GM12878 (cell line): ENCODE measurements at regions not wholly inside any gene's neighbourhood (a gene's known extent, or its start where the extent isn't known, plus 50 kb on each side); places are given as distances from the start of the nearest gene placed in this dataset.

Experiments used
- ATAC-seq: fragments of 200-7000 bp; cut with Tn5 transposase; 3 replicates; pipeline ENCODE4 v1.9.1; 2020; ENCODE audit warnings: mild to moderate bottlenecking, moderate library complexity
- BruUV-seq: library from RNA; stranded (reverse); fragments of 400-500 nt; replicated peaks from 2 replicates; lab custom pipeline; 2021; lab: Mats Ljungman, UMichigan
- CTCF ChIA-PET: fragments of 300-600 bp; sonication (Branson Sonifier 250); formaldehyde crosslinking; extraction: SDS; loops from one replicate; lab custom pipeline; 2021; ENCODE audit warnings: inconsistent platforms; lab: Yijun Ruan, JAX
- POLR2A ChIA-PET: fragments of 350-600 bp; formaldehyde crosslinking; extraction: SDS; loops from one replicate; lab custom pipeline; 2021; ENCODE audit warnings: inconsistent platforms; lab: Charles Lee
- RAD21 ChIA-PET: fragments of 300-600 bp; sonication (Branson Sonifier 250); formaldehyde crosslinking; loops from one replicate; lab custom pipeline; 2023; ENCODE audit warnings: antibody characterized with exemption; ENCODE audit not compliant: unreplicated experiment; lab: Charles Lee
- SMC1A ChIA-PET: fragments of 300-600 bp; sonication (Branson Sonifier 250); formaldehyde crosslinking; loops from one replicate; lab custom pipeline; 2023; ENCODE audit not compliant: unreplicated experiment, uncharacterized antibody; lab: Charles Lee
- DNase-seq: peaks from one replicate; pipeline ENCODE4 v3.0.0-alpha.2; 2011; ENCODE audit warnings: low read depth, low spot score
- FAIRE-seq: peaks from 3 replicates; lab custom pipeline; 2011; peaks lifted over from hg19 to GRCh38; lab: Jason Lieb, UNC
- H2AFZ ChIP-seq: 2 replicates; pipeline ENCODE4 v1.6.0; 2011; ENCODE audit warnings: low read depth, low read length, control low read depth; ENCODE audit not compliant: control insufficient read depth
- H3K27ac ChIP-seq: 2 replicates; pipeline ENCODE4 v1.5.1; 2011; ENCODE audit warnings: control low read depth; ENCODE audit not compliant: control insufficient read depth, insufficient read depth
- H3K27me3 ChIP-seq, 2 experiments: replicated peaks in 1 of 2; 2 replicates each; pipeline versions ENCODE4 v1.6.0 to v1.6.1; 2011; ENCODE audit warnings: low read length in 1 of 2; ENCODE audit not compliant: control insufficient read depth in 2 of 2, insufficient read depth in 2 of 2
- H3K36me3 ChIP-seq, 2 experiments: 2 replicates each; pipeline ENCODE4 v1.5.1; 2011; ENCODE audit warnings: low read length in 1 of 2; ENCODE audit not compliant: control insufficient read depth in 2 of 2, insufficient read depth in 2 of 2
- H3K4me1 ChIP-seq: 2 replicates; pipeline ENCODE4 v1.6.1; 2011; ENCODE audit warnings: mild to moderate bottlenecking, low read length, moderate library complexity, mixed read lengths; ENCODE audit not compliant: control insufficient read depth, insufficient read depth
- H3K4me2 ChIP-seq: 2 replicates; pipeline ENCODE4 v1.6.0; 2011; ENCODE audit warnings: control low read depth; ENCODE audit not compliant: control insufficient read depth, insufficient read depth
- H3K4me3 ChIP-seq: fragments of 200-600 bp; sonication (generic); 2 replicates; pipeline ENCODE4 v1.5.1; 2016
- H3K79me2 ChIP-seq: 2 replicates; pipeline ENCODE4 v1.6.0; 2011; ENCODE audit warnings: low read length; ENCODE audit not compliant: control insufficient read depth, insufficient read depth
- H3K9ac ChIP-seq: 2 replicates; pipeline ENCODE4 v1.8.0; 2011; ENCODE audit warnings: low read length, control low read depth, mixed read lengths; ENCODE audit not compliant: control insufficient read depth, insufficient read depth
- H3K9me3 ChIP-seq: replicated peaks from 3 replicates; pipeline ENCODE4 v1.5.1; 2011; ENCODE audit warnings: mild to moderate bottlenecking, low read length; ENCODE audit not compliant: control insufficient read depth, insufficient read depth
- H4K20me1 ChIP-seq: 2 replicates; pipeline ENCODE4 v1.6.0; 2011; ENCODE audit not compliant: control insufficient read depth, insufficient read depth
- CEBPB ChIP-seq, 2 experiments: fragments of 150-350 bp in 1 of 2; IDR thresholded peaks; 2 replicates each; pipeline ENCODE4 v1.6.1; 2012 to 2014; ENCODE audit warnings: low read depth in 2 of 2, low read length in 2 of 2, borderline replicate concordance in 1 of 2, inconsistent platforms in 1 of 2
- EZH2 ChIP-seq: IDR thresholded peaks from 2 replicates; pipeline ENCODE4 v1.6.1; 2012; ENCODE audit warnings: low read depth, mild to moderate bottlenecking, control low read depth, inconsistent platforms, low read length, borderline replicate concordance; ENCODE audit not compliant: control insufficient read depth
- FOS ChIP-seq: IDR thresholded peaks from 3 replicates; pipeline ENCODE4 v1.6.1; 2011; ENCODE audit warnings: borderline replicate concordance; ENCODE audit not compliant: insufficient read length; ENCODE audit errors: extremely low read depth
- GABPA ChIP-seq: IDR thresholded peaks from 2 replicates; pipeline ENCODE4 v1.6.1; 2014; ENCODE audit warnings: antibody characterized with exemption, low read depth, mild to moderate bottlenecking, inconsistent platforms
- NFYA ChIP-seq: IDR thresholded peaks from 2 replicates; pipeline ENCODE4 v1.6.1; 2011; ENCODE audit warnings: low read depth, mild to moderate bottlenecking, low read length, improper control_type of control experiment, borderline replicate concordance
- POLR2AphosphoS5 ChIP-seq: IDR thresholded peaks from 2 replicates; pipeline ENCODE4 v1.6.1; 2011; ENCODE audit warnings: mild to moderate bottlenecking, low read length, inconsistent platforms
- WGBS: methylation state at CpG from one replicate; pipeline ENCODE4 v1.1.6; 2016; ENCODE audit warnings: low lambda C conversion rate; ENCODE audit not compliant: insufficient replicate concordance, insufficient coverage; ENCODE audit errors: missing lambda C conversion rate; 5-methylcytosine and 5-hydroxymethylcytosine counted together
- in situ Hi-C: fragments of 300-500 bp; cut with MboI; formaldehyde crosslinking; loops from 9 replicates; pipeline ENCODE4 v1.14.3; 2018; ENCODE audit warnings: mixed read lengths
- intact Hi-C: fragments of 100-400 bp; cut with micrococcal nuclease; formaldehyde crosslinking; loops from one replicate; pipeline ENCODE4 v1.14.2; 2022; ENCODE audit not compliant: unreplicated experiment
- TF ChIP-seq, protein P1 (sequence below): fragments of 450-650 bp; formaldehyde crosslinking; IDR thresholded peaks from 2 replicates; pipeline ENCODE4 v1.4.0; 2022; ENCODE audit warnings: mild to moderate bottlenecking, moderate library complexity
- TF ChIP-seq, protein P2 (sequence below): fragments of 450-650 bp; IDR thresholded peaks from 2 replicates; pipeline ENCODE4 v1.6.1; 2014; ENCODE audit warnings: mild to moderate bottlenecking

DNA sequence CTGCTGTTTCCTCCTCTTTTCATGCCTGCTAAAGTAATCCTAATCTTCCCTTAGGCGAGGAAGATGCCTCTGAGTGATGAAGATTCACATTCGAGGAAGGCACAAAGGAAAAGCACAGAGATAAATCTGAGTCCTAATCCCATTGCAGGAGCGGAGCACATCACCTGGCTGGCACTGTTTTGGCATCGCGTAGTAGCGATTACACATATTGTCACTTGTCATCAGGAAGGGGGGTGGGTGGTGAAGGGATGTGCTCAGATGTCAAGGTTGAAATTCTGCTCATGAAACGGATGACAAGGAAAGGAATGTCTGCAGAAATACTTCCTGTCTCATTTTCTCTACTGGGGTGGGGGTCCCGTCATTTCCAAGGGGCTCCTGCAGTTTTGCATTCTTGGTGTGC is 363.1 kb upstream of the EEF2KMT start:
- no TSS peak for BruUV-seq
- no peaks in the 10 kb centered on the region for H3K79me2 ChIP-seq
- POLR2A ChIA-PET: interaction anchor here (0.6 kb wide), 1 partner anchor 28 kb away, joined by 3 read pairs; no protein-coding TSS in a partner anchor
- H3K4me1 ChIP-seq: no peaks in the 10 kb centered on the region
- no peak overlapping the region for H3K9ac ChIP-seq
- no peak overlapping the region for H2AFZ ChIP-seq
- H3K27me3 ChIP-seq: no peaks in the 10 kb centered on the region
- SMC1A ChIA-PET: no interaction called here
- CTCF ChIA-PET: no interaction called here
- in situ Hi-C loops: no loop called here
- no peak for TF ChIP-seq POLR2AphosphoS5
- TF ChIP-seq, protein P1, sequence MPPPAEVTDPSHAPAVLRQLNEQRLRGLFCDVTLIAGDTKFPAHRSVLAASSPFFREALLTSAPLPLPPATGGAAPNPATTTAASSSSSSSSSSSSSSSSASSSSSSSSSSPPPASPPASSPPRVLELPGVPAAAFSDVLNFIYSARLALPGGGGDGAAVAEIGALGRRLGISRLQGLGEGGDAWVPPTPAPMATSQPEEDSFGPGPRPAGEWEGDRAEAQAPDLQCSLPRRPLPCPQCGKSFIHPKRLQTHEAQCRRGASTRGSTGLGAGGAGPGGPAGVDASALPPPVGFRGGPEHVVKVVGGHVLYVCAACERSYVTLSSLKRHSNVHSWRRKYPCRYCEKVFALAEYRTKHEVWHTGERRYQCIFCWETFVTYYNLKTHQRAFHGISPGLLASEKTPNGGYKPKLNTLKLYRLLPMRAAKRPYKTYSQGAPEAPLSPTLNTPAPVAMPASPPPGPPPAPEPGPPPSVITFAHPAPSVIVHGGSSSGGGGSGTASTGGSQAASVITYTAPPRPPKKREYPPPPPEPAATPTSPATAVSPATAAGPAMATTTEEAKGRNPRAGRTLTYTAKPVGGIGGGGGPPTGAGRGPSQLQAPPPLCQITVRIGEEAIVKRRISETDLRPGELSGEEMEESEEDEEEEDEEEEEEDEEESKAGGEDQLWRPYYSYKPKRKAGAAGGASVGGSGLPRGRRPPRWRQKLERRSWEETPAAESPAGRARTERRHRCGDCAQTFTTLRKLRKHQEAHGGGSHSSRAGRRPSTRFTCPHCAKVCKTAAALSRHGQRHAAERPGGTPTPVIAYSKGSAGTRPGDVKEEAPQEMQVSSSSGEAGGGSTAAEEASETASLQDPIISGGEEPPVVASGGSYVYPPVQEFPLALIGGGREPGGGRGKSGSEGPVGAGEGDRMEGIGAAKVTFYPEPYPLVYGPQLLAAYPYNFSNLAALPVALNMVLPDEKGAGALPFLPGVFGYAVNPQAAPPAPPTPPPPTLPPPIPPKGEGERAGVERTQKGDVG (CRISPR knock-in tag): no peak
- no peak for TF ChIP-seq GABPA
- no peak for TF ChIP-seq NFYA
- no peak for TF ChIP-seq CEBPB (IDR thresholded peaks at IDR 0.05; ENCODE audit: borderline replicate concordance in 1 of 2, low read depth in 2 of 2, low read length in 2 of 2)
- TF ChIP-seq, protein P2, sequence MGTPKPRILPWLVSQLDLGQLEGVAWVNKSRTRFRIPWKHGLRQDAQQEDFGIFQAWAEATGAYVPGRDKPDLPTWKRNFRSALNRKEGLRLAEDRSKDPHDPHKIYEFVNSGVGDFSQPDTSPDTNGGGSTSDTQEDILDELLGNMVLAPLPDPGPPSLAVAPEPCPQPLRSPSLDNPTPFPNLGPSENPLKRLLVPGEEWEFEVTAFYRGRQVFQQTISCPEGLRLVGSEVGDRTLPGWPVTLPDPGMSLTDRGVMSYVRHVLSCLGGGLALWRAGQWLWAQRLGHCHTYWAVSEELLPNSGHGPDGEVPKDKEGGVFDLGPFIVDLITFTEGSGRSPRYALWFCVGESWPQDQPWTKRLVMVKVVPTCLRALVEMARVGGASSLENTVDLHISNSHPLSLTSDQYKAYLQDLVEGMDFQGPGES: no peak
- no peak for TF ChIP-seq FOS
- no peak for TF ChIP-seq EZH2
- no peaks in the 10 kb centered on the region for H3K9me3 ChIP-seq
- no peak for FAIRE-seq
- no peak overlapping the region for H3K4me3 ChIP-seq
- WGBS: 34% methylated on average over 8 of the region's 8 CpGs
- no peaks in the 10 kb centered on the region for H4K20me1 ChIP-seq
- RAD21 ChIA-PET: no interaction called here
- intact Hi-C loops: no loop called here
- no peak for ATAC-seq
- no peaks in the 10 kb centered on the region for H3K36me3 ChIP-seq
- no peak overlapping the region for H3K4me2 ChIP-seq
- no peak overlapping the region for H3K27ac ChIP-seq
- DNase-seq: no peak
